ENCODE measurements at regions not wholly inside any gene's neighbourhood (a gene's known extent, or its start where the extent isn't known, plus 50 kb on each side); places are given as distances from the start of the nearest gene placed in this dataset.
"Not testable (repeated sequence)": the region's sequence is repeated elsewhere in the genome, so short reads cannot be mapped to it uniquely, and the experiment has no call there.

GRCh38 chr14:106087837-106088236, 561.5 kb downstream of the TMEM121 start:
- no TSS peak for BruUV-seq (replicated peaks)
- ChIA-PET CTCF (ENCODE audit: low intra/inter-chr PET ratio, low total read pairs) (no interaction called here), POLR2A (no interaction called here)
- no peaks in the 10 kb centered on the region for H3K4me1 ChIP-seq (ENCODE audit: insufficient read depth, low read length)
- 42% methylated on average over 6 of the region's 8 CpGs for WGBS (ENCODE audit: low lambda C conversion rate)
- ATAC-seq (no peak), FAIRE-seq (no peak), DNase-seq (ENCODE audit: low spot score) (no peak)
- no peak overlapping the region for H3K9ac ChIP-seq (ENCODE audit: insufficient read depth, low read depth, low read length)
- in situ Hi-C loops (cut with HindIII; ENCODE audit: extremely low pct_ligation_motif_present, low pct_unique_long_range_greater_than_20kb) (no loop called here), intact Hi-C loops (cut with micrococcal nuclease; ENCODE audit: unreplicated experiment) (no loop called here)
- no peak for TF ChIP-seq FUBP1 (CRISPR knock-in tag; IDR thresholded peaks at IDR 0.05; ENCODE audit: borderline replicate concordance)
- TF ChIP-seq ZNF570 (CRISPR knock-in tag; IDR thresholded peaks at IDR 0.05; ENCODE audit: borderline replicate concordance) = no peak
- no peak for TF ChIP-seq RNF219 (CRISPR knock-in tag; IDR thresholded peaks at IDR 0.05)
- no peak overlapping the region for H3K4me2 ChIP-seq (ENCODE audit: low read depth, low read length)
- no peaks in the 10 kb centered on the region for H3K36me3 ChIP-seq (replicated peaks in 1 of 2; ENCODE audit: control insufficient read depth in 1 of 2, insufficient read depth in 2 of 2, low read length in 2 of 2)
- H3K4me3 ChIP-seq (replicated peaks in 1 of 3; ENCODE audit: insufficient read depth in 1 of 3, low read depth in 2 of 3, low read length in 3 of 3) = no peak overlapping the region
- H2AFZ ChIP-seq (ENCODE audit: low read length) = no peak overlapping the region
- no peaks in the 10 kb centered on the region for H3K9me3 ChIP-seq (ENCODE audit: low read length)
- no peaks in the 10 kb centered on the region for H4K20me1 ChIP-seq (ENCODE audit: insufficient read depth, low read length)
- H3K79me2 ChIP-seq (ENCODE audit: insufficient read depth, low read length) = no peaks in the 10 kb centered on the region
- no peak overlapping the region for H3K27ac ChIP-seq (ENCODE audit: extremely low read length, insufficient read depth, low read length)
- no peaks in the 10 kb centered on the region for H3K27me3 ChIP-seq (ENCODE audit: control insufficient read depth in 1 of 2, insufficient read depth in 2 of 2, low read length in 2 of 2)

GRCh38 chr14:106088860-106089259, 562.5 kb downstream of the TMEM121 start:
- H3K9ac ChIP-seq (ENCODE audit: insufficient read depth, low read depth, low read length); FAIRE-seq; BruUV-seq (replicated peaks); H3K27ac ChIP-seq (ENCODE audit: extremely low read length, insufficient read depth, low read length); H4K20me1 ChIP-seq (ENCODE audit: insufficient read depth, low read length); H3K9me3 ChIP-seq (ENCODE audit: low read length); ATAC-seq; H3K27me3 ChIP-seq (ENCODE audit: control insufficient read depth in 1 of 2, insufficient read depth in 2 of 2, low read length in 2 of 2); H3K4me1 ChIP-seq (ENCODE audit: insufficient read depth, low read length); intact Hi-C loops (cut with micrococcal nuclease; ENCODE audit: unreplicated experiment); DNase-seq (ENCODE audit: low spot score); CTCF ChIA-PET (ENCODE audit: low intra/inter-chr PET ratio, low total read pairs); in situ Hi-C loops (cut with HindIII; ENCODE audit: extremely low pct_ligation_motif_present, low pct_unique_long_range_greater_than_20kb); H3K79me2 ChIP-seq (ENCODE audit: insufficient read depth, low read length); H3K4me2 ChIP-seq (ENCODE audit: low read depth, low read length); H3K36me3 ChIP-seq (replicated peaks in 1 of 2; ENCODE audit: control insufficient read depth in 1 of 2, insufficient read depth in 2 of 2, low read length in 2 of 2); H2AFZ ChIP-seq (ENCODE audit: low read length); POLR2A ChIA-PET; H3K4me3 ChIP-seq (replicated peaks in 1 of 3; ENCODE audit: insufficient read depth in 1 of 3, low read depth in 2 of 3, low read length in 3 of 3): not testable (repeated sequence)
- whole genome bisulfite sequencing (ENCODE audit: low lambda C conversion rate) = 19% methylated on average over 3 of the region's 3 CpGs

All from HepG2 (cell line).